Omental fat pad (tissue), 3 donors: ENCODE measurements at regions not wholly inside any gene's neighbourhood (a gene's known extent, or its start where the extent isn't known, plus 50 kb on each side); places are given as distances from the start of the nearest gene placed in this dataset.

ENCODE experiments used
- ATAC-seq: fragments of 150-250 bp; one replicate; pipeline ENCODE4 v1.9.1; 2016; ENCODE audit warnings: mild to moderate bottlenecking, moderate library complexity; ENCODE audit not compliant: low FRiP score
- DNase-seq: peaks from one replicate; pipeline ENCODE4 v3.0.0-alpha.2; 2019; ENCODE audit warnings: low spot score
- TF ChIP-seq, protein P1 (sequence below), 3 donors: fragments of 450-650 bp; IDR thresholded peaks; one replicate each; pipeline ENCODE4 v1.5.1; 2016 to 2017; ENCODE audit warnings: antibody characterized with exemption in 3 of 3, mild to moderate bottlenecking in 3 of 3, moderate library complexity in 2 of 3

DNA sequence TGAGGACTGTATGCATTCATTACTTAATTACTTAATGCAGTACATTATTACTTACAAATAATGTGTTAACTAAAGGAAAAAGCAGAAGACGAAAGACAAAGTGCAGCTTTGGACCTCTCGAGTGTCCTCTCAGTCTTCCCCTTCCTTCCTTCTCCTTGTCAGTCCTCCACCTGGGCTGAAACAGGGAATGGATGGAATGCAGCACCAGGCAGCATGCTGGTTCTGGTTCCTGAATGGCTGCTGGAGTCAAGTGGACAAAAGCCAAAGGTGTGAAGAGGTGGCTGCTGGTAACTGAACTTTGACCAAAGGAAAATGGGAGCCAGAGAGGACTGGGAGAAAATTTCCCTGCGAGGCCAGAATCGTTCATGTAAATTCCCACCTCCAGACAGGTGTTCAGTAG, 179.5 kb downstream of the GPAM start:
- TF ChIP-seq, protein P1, sequence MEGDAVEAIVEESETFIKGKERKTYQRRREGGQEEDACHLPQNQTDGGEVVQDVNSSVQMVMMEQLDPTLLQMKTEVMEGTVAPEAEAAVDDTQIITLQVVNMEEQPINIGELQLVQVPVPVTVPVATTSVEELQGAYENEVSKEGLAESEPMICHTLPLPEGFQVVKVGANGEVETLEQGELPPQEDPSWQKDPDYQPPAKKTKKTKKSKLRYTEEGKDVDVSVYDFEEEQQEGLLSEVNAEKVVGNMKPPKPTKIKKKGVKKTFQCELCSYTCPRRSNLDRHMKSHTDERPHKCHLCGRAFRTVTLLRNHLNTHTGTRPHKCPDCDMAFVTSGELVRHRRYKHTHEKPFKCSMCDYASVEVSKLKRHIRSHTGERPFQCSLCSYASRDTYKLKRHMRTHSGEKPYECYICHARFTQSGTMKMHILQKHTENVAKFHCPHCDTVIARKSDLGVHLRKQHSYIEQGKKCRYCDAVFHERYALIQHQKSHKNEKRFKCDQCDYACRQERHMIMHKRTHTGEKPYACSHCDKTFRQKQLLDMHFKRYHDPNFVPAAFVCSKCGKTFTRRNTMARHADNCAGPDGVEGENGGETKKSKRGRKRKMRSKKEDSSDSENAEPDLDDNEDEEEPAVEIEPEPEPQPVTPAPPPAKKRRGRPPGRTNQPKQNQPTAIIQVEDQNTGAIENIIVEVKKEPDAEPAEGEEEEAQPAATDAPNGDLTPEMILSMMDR (IDR thresholded peaks at IDR 0.05) = no peak
- DNase-seq (no peak), ATAC-seq (no peak)

DNA sequence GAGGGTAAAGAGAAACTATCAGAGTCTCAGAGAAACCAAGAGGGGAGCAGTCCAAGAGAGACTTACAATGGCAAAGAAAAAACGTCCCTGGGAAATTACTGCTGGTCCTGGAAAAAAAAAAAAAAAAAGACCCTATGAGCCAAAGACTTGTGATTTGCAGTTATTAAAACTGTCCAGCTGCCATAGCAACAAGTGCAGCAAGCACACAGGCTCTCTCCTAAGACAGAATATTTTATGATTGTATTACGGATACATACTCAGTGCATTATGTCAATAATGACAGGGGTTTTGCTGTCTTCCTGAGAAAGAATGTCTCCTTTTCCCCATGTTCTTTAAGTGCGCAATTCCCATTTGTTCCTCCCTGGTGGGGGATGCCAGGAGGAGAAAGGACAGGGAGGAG, 178.5 kb downstream of the GPAM start:
- TF ChIP-seq, protein P1 (IDR thresholded peaks at IDR 0.05) = no peak
- ATAC-seq (no peak), DNase-seq (no peak)

DNA sequence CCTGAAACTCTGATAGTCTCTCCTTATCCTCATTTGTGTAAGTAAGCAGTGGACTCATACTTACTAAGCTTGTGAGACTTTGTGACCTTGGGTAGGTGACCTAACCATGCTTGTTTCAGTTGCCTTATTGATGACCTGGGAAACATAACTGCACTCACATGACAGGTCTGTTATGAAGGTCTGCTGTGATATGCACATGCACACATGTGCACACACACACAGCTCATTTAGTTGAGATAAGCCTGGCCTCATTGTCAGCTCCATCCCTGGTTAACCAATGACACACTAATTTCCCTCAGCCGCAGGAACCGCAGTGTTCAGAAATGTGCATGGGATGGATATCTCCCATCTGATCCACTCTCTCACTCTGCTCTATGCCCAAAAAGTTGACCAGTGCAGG, 177.2 kb downstream of the GPAM start:
- ATAC-seq = no peak
- DNase-seq = no peak

DNA sequence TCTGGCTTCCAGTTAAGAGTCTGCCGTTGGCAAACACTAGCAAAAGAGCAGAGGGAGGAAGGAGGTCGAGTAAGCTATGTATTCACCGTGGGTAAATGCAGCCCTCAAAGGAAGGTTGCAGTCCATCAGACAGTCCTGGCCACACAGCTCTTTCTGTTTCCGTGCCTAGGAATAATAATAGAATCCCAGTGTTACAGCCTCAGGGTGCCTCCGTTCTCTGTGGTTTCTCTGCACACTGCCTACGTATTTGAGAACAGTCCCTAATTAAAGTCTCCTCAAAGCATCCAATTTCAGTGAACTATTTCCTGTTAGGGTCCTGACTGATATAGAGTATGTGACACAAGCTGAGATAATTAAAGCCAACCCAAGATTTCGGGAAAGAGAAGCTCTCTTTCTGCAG, 176.7 kb downstream of the GPAM start:
- TF ChIP-seq, protein P1 (IDR thresholded peaks at IDR 0.05) = no peak
- DNase-seq = no peak
- no peak for ATAC-seq

More for the DNA sequence above, 177.2 kb downstream of the GPAM start:
- TF ChIP-seq, protein P1 (IDR thresholded peaks at IDR 0.05) = no peak

DNA sequence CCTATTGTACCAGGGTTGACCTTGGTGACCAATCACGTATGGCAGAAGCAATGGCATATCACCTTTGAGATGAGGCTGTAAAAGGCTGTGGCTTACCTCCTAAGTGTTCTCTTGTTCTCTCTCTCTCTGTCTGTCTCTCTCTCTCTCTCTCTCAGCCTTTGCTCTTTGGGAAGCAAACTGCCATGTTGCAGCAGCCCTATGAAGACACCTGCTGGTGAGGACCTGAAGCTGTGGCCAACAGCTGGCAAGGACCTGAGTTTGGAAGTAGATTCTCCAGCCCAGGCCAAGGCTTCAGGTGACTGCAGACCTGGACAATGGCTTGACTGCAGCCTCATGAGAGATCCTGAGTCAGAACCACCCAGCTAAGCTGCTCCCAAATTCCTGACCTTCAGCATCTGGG, 161.4 kb downstream of the GPAM start:
- no peak for DNase-seq
- TF ChIP-seq, protein P1 (IDR thresholded peaks at IDR 0.05) = no peak
- no peak for ATAC-seq

DNA sequence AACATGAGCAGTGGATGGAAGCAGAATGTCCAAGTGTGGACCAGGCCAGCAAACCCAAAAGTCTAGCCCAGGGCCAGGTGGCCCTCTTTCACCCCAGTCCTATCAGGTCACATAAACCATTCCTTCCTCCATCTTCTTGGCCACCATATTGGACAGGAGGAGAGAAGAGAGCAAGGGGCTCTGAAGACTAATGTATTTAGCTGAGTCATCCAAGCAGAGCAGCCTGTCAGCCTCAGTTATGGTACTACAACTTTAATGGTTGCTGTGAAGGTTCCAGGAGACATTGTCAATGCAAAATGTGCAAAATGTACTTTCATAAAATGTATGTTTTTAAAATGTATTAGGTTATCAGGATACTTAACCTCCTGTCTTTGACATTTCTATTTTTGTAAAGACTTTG, 159.5 kb downstream of the GPAM start:
- ATAC-seq (no peak), DNase-seq (no peak)
- TF ChIP-seq, protein P1 (IDR thresholded peaks at IDR 0.05) = no peak

DNA sequence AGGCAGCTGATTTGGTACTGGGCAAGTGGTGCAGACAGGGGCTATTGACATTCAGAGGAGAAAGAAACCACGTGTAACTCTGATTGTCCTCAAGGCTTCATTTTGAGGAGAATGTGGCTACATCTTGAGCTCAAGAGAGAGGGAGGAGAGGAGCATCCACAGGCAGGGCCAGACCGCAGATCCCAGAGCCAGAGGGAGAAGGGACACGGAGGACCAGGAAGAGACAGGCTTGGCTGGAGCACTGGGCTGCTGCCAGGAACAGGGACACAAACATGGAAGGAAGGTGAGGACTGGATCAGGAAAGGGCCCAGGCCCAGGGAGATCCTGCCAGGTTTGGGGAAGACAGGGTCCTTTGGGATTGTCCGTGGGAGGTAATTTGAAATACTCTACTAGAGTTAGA, 158.3 kb downstream of the GPAM start:
- ATAC-seq = no peak
- no peak for DNase-seq

More for the DNA sequence above, 158.3 kb downstream of the GPAM start:
- TF ChIP-seq, protein P1 (IDR thresholded peaks at IDR 0.05) = no peak
